NCI-H2081 treated with DMSO at 0.1 percent for 48 hours (cell line): ENCODE measurements at regions not wholly inside any gene's neighbourhood (a gene's known extent, or its start where the extent isn't known, plus 50 kb on each side); places are given as distances from the start of the nearest gene placed in this dataset.
"Not testable (repeated sequence)": the region's sequence is repeated elsewhere in the genome, so short reads cannot be mapped to it uniquely, and the experiment has no call there.

Source experiments
- DNase-seq: peaks from one replicate; lab custom pipeline; 2025; lab: John Stamatoyannopoulos, UW

DNA sequence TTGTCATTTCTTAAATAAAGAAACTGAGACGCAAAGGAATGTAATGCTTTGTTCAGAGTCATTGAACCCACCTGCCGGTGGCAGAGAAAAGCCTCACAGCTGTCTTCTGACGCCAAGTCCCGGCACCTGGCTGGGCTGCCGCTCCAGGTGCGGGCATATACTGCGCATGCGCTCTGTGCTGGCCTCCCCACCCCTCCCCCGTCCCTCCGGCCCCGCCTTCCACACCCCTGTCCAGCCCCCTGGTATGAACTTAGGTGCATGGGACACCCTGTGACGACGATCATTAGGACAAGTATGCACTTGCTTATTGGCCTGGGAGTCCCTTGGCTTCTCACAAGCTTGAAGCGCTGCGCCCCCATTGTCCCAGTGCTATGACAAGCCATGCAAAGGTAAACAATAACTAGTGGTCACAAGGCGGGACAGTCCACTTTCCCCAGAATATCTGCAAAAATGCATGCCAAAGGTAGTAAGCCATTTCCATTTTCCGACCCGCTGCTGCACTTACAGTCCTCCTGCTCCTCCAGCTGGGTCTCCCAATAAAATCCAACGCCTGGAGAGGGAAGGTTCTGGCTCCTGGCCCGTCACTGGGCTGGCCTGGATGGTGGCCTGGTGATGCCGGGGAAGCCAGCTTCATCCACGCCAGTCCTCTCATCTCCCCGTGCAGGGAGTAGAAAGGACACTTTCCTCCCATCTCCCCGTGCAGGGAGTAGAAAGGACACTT is 100.4 kb downstream of the PSMG1 start:
- no peak for DNase-seq

- DNase-seq = no peak
These were observed 102.9 kb downstream of the PSMG1 start for GRCh38 chr21:39080366-39080765.

DNA sequence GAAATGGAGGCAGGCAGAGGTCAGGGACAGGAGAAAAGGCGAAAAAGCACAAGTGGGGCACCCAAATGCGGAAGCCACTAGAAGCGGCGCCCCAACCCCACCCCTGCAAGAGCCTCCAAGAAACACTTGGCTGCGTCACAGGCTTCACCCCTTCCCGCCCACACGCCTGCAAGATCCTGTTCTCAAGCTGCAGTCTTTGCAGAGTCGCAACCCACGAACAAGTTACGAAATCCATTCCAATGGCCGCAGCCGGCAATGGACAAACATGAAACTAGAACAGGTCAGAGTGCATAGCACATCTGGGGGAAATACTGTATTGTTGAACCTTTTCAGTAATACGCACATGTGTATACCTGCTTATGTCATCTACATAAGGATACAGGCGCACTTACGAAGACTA is 103.6 kb downstream of the PSMG1 start:
- DNase-seq = no peak

DNA sequence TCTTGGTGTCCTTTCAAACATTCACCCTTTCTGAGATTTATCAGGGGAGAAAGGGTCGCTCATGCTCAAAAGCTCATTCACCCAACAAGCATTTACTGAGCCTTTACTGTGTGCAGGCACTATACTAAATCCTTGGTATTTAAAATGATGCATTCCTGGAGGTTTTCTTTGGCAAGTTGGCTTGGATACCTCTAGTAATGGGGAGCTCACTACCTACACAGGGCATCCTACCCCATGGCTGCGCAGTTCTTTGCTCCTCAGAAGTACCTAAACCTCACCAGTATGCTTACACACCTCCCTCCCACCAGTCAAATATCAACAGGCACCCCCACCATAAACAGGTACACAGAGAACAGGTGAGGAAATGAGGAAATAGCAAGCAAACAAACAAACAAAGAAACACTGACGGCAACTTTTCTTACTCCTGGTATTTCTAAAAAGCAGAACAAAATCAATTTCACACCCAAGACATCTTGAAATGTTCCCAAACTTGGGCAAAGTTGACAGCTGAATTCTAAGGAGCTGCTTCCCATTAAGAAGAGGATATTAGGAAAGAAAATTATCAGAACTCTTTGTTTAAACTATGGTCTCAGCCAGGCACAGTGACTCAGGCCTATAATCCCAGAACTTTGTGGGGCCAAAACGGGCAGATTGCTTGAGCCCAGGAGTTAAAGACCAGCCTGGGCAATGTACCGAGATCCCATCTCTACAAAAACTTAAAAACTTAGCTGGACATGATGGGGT is 104.8 kb downstream of the PSMG1 start:
- no peak for DNase-seq

- no peak for DNase-seq
These were observed 105.4 kb downstream of the PSMG1 start for GRCh38 chr21:39077876-39078275.

- DNase-seq = no peak
These were observed 108.7 kb downstream of the PSMG1 start for GRCh38 chr21:39074508-39074907.

DNA sequence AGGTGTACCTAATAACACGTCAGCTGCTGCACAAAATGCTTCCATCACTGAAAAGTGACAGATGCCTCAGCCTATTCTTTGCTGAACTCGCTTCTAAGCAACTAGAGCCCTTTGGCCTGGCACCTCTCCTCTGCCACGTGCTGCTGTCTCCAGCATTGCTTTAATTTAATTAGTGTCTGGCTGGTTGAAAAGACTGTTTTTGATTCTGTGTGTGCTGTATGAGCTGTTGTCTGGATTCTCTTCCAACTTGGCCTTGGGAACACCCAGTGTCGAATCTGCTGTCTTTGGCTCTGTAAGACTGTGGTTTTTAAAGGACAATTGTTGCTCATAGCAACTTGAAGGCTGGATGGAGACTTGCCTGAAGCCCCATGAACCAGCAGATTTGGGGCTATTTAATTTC is 109.5 kb downstream of the PSMG1 start:
- no peak for DNase-seq

GRCh38 chr21:39073063-39073462 is 110.2 kb downstream of the PSMG1 start:
- DNase-seq = no peak

DNA sequence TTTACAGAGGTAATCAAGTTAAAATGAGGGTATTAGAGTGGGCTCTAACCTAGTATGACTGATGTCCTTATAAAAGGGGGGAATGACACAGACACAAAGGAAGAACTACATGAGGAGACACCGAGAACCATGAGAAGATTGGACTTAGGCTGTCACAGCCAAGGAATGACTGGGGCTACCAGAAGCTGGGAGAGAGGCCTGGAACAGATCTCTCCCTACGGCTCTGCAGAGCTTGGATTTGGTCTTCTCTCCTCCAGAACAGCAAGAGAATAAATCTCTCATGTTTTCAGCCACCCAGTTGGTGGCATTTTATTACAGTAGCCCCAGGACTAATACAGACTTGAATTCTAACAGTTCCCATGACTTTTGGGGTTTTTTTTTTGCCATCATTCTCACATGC is 110.8 kb downstream of the PSMG1 start:
- DNase-seq = no peak

GRCh38 chr21:39071623-39072214 is 111.5 kb downstream of the PSMG1 start:
- DNase-seq = no peak

DNA sequence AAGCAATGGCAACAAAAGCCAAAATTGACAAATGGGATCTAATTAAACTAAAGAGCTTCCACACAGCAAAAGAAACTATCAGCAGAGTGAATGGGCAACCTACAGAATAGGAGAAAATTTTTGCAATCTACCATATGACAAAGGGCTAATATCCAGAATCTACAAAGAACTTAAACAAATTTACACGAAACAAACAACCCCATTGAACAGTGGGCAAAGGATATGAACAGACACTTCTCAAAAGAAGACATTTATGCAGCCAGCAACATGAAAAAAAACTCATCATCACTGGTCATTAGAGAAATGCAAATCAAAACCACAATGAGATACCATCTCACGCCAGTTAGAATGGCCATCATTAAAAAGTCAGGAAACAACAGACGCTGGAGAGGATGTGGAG is 113.4 kb downstream of the PSMG1 start:
- DNase-seq = not testable (repeated sequence)

GRCh38 chr21:39066829-39067780 is 116.1 kb downstream of the PSMG1 start:
- no peak for DNase-seq

- DNase-seq = no peak
These were observed 117.3 kb downstream of the PSMG1 start for GRCh38 chr21:39065917-39066316.

GRCh38 chr21:39064325-39065012 is 118.8 kb downstream of the PSMG1 start:
- DNase-seq = no peak

DNA sequence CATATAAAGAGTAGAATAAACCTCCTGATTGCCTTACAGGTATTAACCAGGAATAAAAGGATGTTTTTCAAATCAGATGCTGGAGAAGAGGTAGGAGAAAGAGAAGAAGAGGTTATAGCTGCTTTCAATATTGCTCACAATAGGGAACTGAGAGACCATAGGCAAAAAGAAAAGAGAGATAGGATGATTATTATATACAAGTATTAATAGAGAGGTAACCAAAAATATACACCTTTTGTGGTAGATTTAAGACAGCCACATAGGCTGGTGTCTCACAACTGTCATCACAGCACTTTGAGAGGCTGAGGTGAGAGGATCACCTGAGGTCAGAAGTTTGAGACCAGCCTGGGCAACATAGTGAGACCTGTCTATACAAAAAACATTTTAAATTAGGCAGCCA is 119.7 kb downstream of the PSMG1 start:
- no peak for DNase-seq

- DNase-seq = no peak
These were observed 121.1 kb downstream of the PSMG1 start for GRCh38 chr21:39062196-39062595.

- DNase-seq = no peak
These were observed 121.5 kb downstream of the PSMG1 start for GRCh38 chr21:39061766-39062165.

GRCh38 chr21:39060485-39061083 is 122.7 kb downstream of the PSMG1 start:
- DNase-seq = no peak

DNA sequence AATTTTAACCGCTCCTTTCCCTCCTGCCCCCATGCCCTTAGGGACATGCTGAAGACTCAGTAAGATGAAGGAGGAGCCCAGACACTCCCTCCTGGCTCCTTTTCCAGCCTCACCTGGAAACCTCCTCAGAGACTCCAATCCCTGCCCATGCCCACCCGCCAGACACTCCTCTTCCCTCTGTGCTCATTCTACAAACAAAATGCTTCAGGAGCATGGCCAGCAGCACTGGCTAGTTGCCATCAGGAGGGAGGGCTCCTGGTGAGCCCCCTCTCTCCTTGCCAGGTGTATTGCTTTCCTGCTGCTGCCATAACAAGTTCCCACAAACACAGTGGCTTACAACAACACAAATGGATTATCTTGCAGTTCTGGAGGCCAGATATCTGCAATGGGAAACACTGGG is 126.1 kb downstream of the PSMG1 start:
- DNase-seq = peak; percentile 33

DNA sequence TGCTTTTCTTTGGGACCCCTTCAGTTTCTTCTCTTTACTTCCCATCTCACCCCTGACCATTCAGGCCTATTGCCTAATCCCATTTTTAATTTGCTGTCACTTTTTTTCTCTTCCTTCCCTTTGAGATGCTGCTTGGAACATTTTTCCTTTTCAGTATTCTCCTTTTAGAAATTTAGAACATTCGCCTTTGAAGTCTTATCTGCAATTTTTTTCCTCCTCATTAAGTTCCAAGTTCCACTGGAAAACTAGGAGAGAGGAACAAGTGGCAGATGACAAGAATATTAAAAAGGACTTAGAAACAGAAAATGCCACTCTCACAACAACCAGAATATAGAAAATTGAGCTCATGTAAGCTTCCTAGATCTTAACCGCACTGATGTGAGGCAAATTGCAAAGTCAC is 126.6 kb downstream of the PSMG1 start:
- no peak for DNase-seq

GRCh38 chr21:39055167-39055767 is 128.0 kb downstream of the PSMG1 start:
- DNase-seq = no peak
